HG03045 (cell line): ENCODE measurements at regions not wholly inside any gene's neighbourhood (a gene's known extent, or its start where the extent isn't known, plus 50 kb on each side); places are given as distances from the start of the nearest gene placed in this dataset.

Experiments
- ATAC-seq: cut with Tn5 transposase; IDR thresholded peaks from one replicate; pipeline ENCODE4 v1.9.1; 2021; ENCODE audit warnings: mild to moderate bottlenecking, moderate library complexity; ENCODE audit not compliant: unreplicated experiment

GRCh38 chr17:77727037-77727615, 231.4 kb upstream of the TNRC6C start:
- ATAC-seq, result no peak

DNA sequence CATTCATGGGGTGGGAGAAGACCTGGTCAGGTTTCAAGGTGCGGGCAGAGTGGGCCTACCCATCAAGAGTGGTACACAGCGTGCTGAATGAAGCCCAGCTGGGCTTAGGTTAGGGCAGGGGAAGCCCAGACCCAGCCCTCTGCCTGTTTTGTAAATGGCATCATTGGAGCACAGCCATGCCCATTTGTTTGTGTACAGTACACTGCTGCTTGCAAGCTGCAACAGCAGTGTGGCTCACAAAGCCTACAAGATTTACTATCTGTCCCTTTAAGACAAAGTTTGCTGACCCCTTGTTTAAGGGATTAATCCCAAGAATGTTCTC, 230.1 kb upstream of the TNRC6C start:
- ATAC-seq, result no peak

DNA sequence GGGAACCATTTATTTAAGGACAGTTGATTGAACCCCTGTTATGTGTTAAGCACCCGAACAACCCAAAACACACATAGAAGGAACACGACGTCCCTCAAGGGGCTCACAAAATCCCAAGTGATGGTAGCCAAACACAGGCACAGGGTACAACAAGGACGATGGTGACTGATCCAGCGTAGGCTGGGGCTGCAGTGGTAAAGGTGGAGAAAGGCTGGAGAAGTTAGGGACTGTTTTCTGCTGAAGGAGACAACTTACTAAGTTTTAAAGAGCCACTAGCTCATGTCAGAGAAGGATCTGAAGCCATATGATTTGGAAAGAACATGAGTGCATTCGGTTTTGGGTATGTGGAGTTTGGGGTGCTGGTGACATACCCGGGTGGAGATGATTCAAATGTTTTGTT, 229.6 kb upstream of the TNRC6C start:
- no peak for ATAC-seq

- ATAC-seq, result no peak
These were observed 228.9 kb upstream of the TNRC6C start for GRCh38 chr17:77729587-77729986.

DNA sequence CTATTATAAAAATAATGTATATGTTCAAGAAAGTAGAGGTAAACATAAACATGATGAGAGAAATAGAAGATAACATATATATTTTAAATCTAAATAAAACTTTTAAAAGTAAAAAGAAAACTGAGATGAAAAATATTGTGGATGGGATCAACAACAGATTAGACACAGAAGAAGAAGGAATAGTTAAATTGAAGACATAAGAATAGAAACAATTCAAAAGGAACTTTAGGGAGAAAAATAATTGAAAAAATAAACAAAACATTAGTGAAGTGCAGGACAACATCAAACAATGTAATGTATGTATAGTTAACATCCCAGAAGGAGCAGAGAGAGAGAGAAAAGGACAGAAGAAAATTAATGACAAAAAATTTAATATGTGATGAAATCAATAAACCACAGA, 228.1 kb upstream of the TNRC6C start:
- no peak for ATAC-seq

DNA sequence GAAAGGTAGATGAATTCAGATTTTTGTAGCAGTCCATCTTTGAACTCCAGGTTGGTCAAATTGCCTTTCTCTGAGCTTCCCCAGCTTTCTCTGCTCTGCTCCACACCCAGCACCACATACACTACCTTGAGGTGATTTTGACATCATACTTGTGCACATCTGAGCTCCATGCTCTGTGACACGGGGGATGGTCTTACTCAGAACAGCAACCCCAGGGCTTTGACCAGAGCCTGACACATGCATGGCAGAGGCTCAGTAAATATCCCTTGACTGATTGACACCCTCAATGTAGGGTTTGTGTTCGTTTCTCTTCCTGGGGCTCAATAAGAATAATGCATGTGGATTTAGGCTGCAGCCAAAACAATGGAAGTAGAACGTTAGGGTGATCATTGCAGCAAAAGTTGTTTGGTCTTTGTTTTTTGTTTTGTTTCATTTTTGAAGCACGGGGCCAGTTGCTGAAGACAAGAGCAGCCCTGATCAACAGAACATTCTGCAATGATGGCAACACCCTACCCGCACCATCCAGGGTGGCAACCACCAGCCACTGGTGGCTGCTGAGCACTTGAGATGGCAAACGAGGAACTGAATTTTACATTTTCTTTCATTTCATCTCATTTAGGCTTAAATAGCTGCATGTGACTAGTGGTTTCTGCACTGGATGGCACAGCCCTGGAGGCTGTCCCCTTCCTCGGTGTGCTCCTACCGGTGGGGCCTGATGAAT, 224.8 kb upstream of the TNRC6C start:
- ATAC-seq, result no peak

GRCh38 chr17:77734371-77735080, 224.0 kb upstream of the TNRC6C start:
- ATAC-seq, result no peak

DNA sequence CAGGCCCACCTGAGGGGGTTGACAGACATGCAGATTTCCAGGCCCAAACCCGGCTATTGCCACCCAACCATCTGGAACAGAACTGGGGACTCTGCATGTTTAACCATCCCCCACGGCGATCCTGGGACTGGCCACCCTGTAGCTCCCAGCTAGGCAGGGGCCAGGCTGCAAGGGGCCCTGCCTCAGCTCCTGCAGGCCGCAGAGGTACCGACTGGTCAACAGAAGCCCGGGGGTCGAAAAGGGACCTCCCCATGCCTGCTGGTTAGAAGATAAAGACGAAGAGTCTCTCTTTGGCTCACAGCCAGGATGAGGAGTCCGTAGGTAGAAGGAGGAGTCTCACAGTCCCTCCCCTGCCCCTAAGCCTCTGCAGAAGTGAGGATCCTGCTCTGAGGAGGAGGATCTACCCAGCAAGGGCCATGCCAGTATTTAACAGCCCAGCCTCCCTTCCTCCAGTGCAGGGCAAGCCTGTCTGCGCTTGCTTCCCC, 223.4 kb upstream of the TNRC6C start:
- ATAC-seq, result no peak

- ATAC-seq, result no peak
These were observed 222.8 kb upstream of the TNRC6C start for GRCh38 chr17:77735566-77736198.

GRCh38 chr17:77736199-77736585, 222.3 kb upstream of the TNRC6C start:
- ATAC-seq, result no peak

- no peak for ATAC-seq
These were observed 221.8 kb upstream of the TNRC6C start for GRCh38 chr17:77736721-77737120.

GRCh38 chr17:77737442-77738265, 220.8 kb upstream of the TNRC6C start:
- ATAC-seq, result no peak

- no peak for ATAC-seq
These were observed 219.6 kb upstream of the TNRC6C start for GRCh38 chr17:77738751-77739531.

GRCh38 chr17:77740481-77740880, 218.0 kb upstream of the TNRC6C start:
- no peak for ATAC-seq

DNA sequence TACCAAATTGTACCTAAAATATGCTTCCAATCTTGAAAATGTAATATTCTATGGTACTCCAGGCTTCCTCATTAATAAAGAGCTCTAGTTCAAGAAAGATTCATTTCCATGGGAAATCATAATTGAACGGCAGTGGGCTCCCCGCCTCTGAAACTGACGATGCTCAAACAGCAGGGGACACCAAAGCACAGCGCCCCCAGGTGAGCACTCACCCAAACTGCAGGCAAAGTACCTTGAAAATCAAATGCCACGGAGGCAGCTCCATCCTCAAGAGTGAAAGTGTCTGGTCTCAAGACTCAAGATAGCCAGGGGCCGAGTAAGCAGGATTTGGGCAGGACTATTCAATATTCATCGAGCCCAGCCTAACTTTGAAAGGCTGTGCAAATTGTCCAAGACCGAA, 217.4 kb upstream of the TNRC6C start:
- no peak for ATAC-seq

- no peak for ATAC-seq
These were observed 215.9 kb upstream of the TNRC6C start for GRCh38 chr17:77742579-77742978.

DNA sequence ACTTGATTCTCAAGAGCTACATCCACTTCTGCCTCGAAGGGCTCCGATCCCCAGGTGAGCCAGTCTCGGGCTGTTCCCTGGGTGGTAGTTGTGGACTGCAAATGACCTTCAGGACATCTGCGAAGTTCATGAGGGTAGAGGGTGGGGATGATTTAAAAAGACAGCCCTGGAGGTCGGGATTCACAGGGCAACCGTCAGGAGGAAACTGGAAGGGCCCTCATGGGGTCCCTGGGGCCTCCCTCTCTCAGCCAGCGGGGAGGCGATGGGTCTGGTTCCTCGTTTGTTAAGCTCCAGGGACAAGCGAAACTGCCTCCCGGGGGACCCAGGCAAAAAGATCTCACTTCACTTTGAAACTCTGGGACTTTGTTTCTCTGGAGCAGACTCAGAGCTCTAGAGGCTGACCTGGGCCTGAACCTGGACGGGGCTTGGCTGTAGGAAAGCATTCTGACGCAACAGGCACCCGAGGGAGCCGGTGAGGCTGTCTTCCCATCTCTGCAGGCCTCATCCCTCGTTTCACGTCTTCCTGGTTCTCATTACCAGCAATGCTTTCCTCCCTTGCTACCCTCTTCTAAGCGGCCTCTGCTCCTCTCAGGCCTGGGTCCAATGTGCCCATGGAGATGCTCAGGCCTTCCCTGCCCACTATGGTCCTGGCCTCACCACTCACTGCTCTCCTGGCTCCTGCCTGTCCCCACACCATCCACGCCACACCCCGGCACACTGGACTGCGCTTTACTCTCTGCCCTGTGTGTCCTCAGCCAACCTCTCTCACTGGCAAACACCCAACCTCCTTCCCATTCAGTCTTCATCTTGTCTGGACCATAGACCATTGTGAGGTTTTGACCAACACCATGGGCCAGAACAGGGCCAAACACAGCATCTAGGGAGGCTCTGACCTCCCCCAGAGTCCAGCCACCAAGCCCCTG, 214.2 kb upstream of the TNRC6C start:
- ATAC-seq, result no peak

- ATAC-seq, result no peak
These were observed 212.8 kb upstream of the TNRC6C start for GRCh38 chr17:77745702-77746101.

GRCh38 chr17:77746393-77746792, 212.1 kb upstream of the TNRC6C start:
- no peak for ATAC-seq
